B cell (primary cell): ENCODE measurements at regions not wholly inside any gene's neighbourhood (a gene's known extent, or its start where the extent isn't known, plus 50 kb on each side); places are given as distances from the start of the nearest gene placed in this dataset.

Experiments
- ATAC-seq: fragments of 200-7000 bp; cut with Tn5 transposase; one replicate; pipeline ENCODE4 v1.10.0; 2021; ENCODE audit warnings: low read depth, mild to moderate bottlenecking, moderate number of reproducible peaks, moderate library complexity
- CTCF ChIA-PET: fragments of 350-600 bp; sonication (Branson Sonifier 250); formaldehyde crosslinking; loops from one replicate; lab custom pipeline; 2021; ENCODE audit warnings: antibody characterized with exemption, inconsistent platforms; lab: Charles Lee
- POLR2A ChIA-PET: fragments of 350-600 bp; sonication (Branson Sonifier 250); formaldehyde crosslinking; loops from one replicate; lab custom pipeline; 2021; ENCODE audit warnings: antibody characterized with exemption; lab: Charles Lee
- DNase-seq: peaks from one replicate; pipeline ENCODE4 v3.0.0; 2013
- H2AFZ ChIP-seq: 2 replicates; pipeline ENCODE4 v1.6.1; 2012; ENCODE audit warnings: mild to moderate bottlenecking, low read depth, low read length; ENCODE audit not compliant: insufficient read depth, poor library complexity, severe bottlenecking
- H3K27ac ChIP-seq, 2 donors: 1 replicate in 1 of 2; 2 replicates in 1 of 2; pipeline ENCODE4 v1.5.1; 2012 to 2013; ENCODE audit warnings: low read length in 2 of 2, mild to moderate bottlenecking in 2 of 2, moderate library complexity in 1 of 2
- H3K27me3 ChIP-seq, 4 experiments: fragments of 200-600 bp in 1 of 4; sonication (generic) in 1 of 4; replicated peaks in 1 of 4; 1 replicate in 2 of 4; 2 replicates in 2 of 4; pipeline versions ENCODE4 v1.6.1 to v1.7.0; 2013 to 2016; ENCODE audit warnings: low read length in 3 of 4, mild to moderate bottlenecking in 2 of 4, mixed read lengths in 1 of 4, moderate library complexity in 1 of 4; ENCODE audit not compliant: insufficient read depth in 4 of 4, control insufficient read depth in 3 of 4; ENCODE audit errors: control extremely low read depth in 1 of 4
- H3K36me3 ChIP-seq, 2 experiments: replicated peaks in 1 of 2; 1 replicate in 1 of 2; 2 replicates in 1 of 2; pipeline versions ENCODE4 v1.6.1 to v1.7.1; 2013; ENCODE audit warnings: low read length in 1 of 2; ENCODE audit not compliant: insufficient read depth in 2 of 2, control insufficient read depth in 1 of 2; ENCODE audit errors: control extremely low read depth in 1 of 2, extremely low read depth in 1 of 2
- H3K4me1 ChIP-seq, 2 donors: fragments of 200-600 bp in 1 of 2; sonication (generic) in 1 of 2; 1 replicate in 1 of 2; 2 replicates in 1 of 2; pipeline versions ENCODE4 v1.5.1 to v1.6.1; 2013 to 2017; ENCODE audit warnings: low read length in 2 of 2; ENCODE audit not compliant: control insufficient read depth in 2 of 2, insufficient read depth in 2 of 2
- H3K4me2 ChIP-seq: replicated peaks from 2 replicates; pipeline ENCODE3; 2012; ENCODE audit warnings: mild to moderate bottlenecking, low read depth, low read length; ENCODE audit not compliant: poor library complexity, severe bottlenecking
- H3K4me3 ChIP-seq, 5 experiments: fragments of 200-600 bp in 1 of 5; sonication (generic) in 1 of 5; 1 replicate in 3 of 5; 2 replicates in 2 of 5; pipeline versions ENCODE4 v1.5.1 to v1.7.0; 2011 to 2016; ENCODE audit warnings: low read length in 4 of 5, mild to moderate bottlenecking in 4 of 5, low read depth in 2 of 5, control low read depth in 1 of 5, moderate library complexity in 1 of 5; ENCODE audit not compliant: insufficient read depth in 1 of 5; ENCODE audit errors: control extremely low read depth in 1 of 5, extremely low read depth in 1 of 5
- H3K79me2 ChIP-seq: fragments of 200-600 bp; sonication (generic); one replicate; pipeline ENCODE4 v1.6.0; 2016; ENCODE audit warnings: low read length; ENCODE audit not compliant: control insufficient read depth, insufficient read depth
- H3K9ac ChIP-seq: fragments of 200-600 bp; sonication (generic); 2 replicates; pipeline ENCODE4 v1.6.1; 2017; ENCODE audit warnings: mild to moderate bottlenecking, low read length, moderate library complexity
- H3K9me3 ChIP-seq, 3 donors: one replicate each; pipeline versions ENCODE4 v1.6.1 to v1.7.1; 2013; ENCODE audit warnings: low read length in 2 of 3; ENCODE audit not compliant: control insufficient read depth in 2 of 3, insufficient read depth in 1 of 3; ENCODE audit errors: control extremely low read depth in 1 of 3
- H4K20me1 ChIP-seq: 2 replicates; pipeline ENCODE4 v1.6.0; 2012; ENCODE audit warnings: mild to moderate bottlenecking, low read length; ENCODE audit not compliant: insufficient read depth, control insufficient read depth, poor library complexity, severe bottlenecking
- H3K27ac Mint-ChIP-seq: one replicate; pipeline ENCODE4 v1.8.0; 2021; ENCODE audit warnings: mixed read lengths
- H3K27me3 Mint-ChIP-seq: one replicate; pipeline ENCODE4 v1.8.0; 2021; ENCODE audit warnings: mixed read lengths
- H3K4me1 Mint-ChIP-seq: one replicate; pipeline ENCODE4 v1.8.0; 2021; ENCODE audit warnings: mixed read lengths
- H3K4me3 Mint-ChIP-seq: one replicate; pipeline ENCODE4 v1.8.0; 2021; ENCODE audit warnings: mixed read lengths
- H3K9me3 Mint-ChIP-seq: one replicate; pipeline ENCODE4 v1.8.0; 2022; ENCODE audit warnings: mixed read lengths; ENCODE audit not compliant: insufficient read depth
- CTCF ChIP-seq: fragments of 200-600 bp; IDR thresholded peaks from one replicate; pipeline ENCODE4 v1.8.0; 2022; ENCODE audit warnings: antibody characterized with exemption, mild to moderate bottlenecking
- EZH2 ChIP-seq: IDR thresholded peaks from 2 replicates; pipeline ENCODE4 v1.6.1; 2012; ENCODE audit warnings: borderline replicate concordance, low read depth, mild to moderate bottlenecking, moderate library complexity, low read length; ENCODE audit not compliant: insufficient read depth, poor library complexity, severe bottlenecking
- WGBS: methylation state at CpG from one replicate; pipeline ENCODE4 v1.1.5; 2013; ENCODE audit warnings: missing lambda C conversion rate; ENCODE audit not compliant: insufficient coverage; 5-methylcytosine and 5-hydroxymethylcytosine counted together
- intact Hi-C: fragments of 100-400 bp; cut with micrococcal nuclease; formaldehyde crosslinking; loops from one replicate; pipeline ENCODE4 v1.10.0; 2022

GRCh38 chr13:76775088-76775740, 111.0 kb downstream of the KCTD12 start:
- no peaks in the 10 kb centered on the region for H3K27me3 ChIP-seq
- no peak overlapping the region for H3K27ac ChIP-seq
- Mint-ChIP-seq H3K4me3 (no peak overlapping the region), H3K9me3 (no peaks in the 10 kb centered on the region), H3K27me3 (no peaks in the 10 kb centered on the region), H3K4me1 (no peaks in the 10 kb centered on the region), H3K27ac (no peak overlapping the region)
- CTCF ChIA-PET: no interaction called here
- H3K4me2 ChIP-seq: no peak overlapping the region
- H3K9ac ChIP-seq: no peak overlapping the region
- DNase-seq (no peak), ATAC-seq (no peak)
- POLR2A ChIA-PET: no interaction called here
- no peaks in the 10 kb centered on the region for H3K79me2 ChIP-seq
- intact Hi-C loops: no loop called here
- no peaks in the 10 kb centered on the region for H4K20me1 ChIP-seq
- WGBS: no CpG with 5 or more reads among the region's 3 CpGs
- H3K9me3 ChIP-seq: no peaks in the 10 kb centered on the region
- no peak overlapping the region for H3K4me3 ChIP-seq
- no peak overlapping the region for H2AFZ ChIP-seq
- H3K36me3 ChIP-seq: no peaks in the 10 kb centered on the region
- H3K4me1 ChIP-seq: no peaks in the 10 kb centered on the region
- TF ChIP-seq CTCF: no peak
- no peak for TF ChIP-seq EZH2

GRCh38 chr13:76773448-76774094, 112.6 kb downstream of the KCTD12 start:
- ATAC-seq: no peak
- no peaks in the 10 kb centered on the region for H3K36me3 ChIP-seq
- H3K27ac ChIP-seq: no peak overlapping the region
- no peak overlapping the region for H3K27ac Mint-ChIP-seq
- ChIA-PET CTCF (no interaction called here), POLR2A (no interaction called here)
- H4K20me1 ChIP-seq: no peaks in the 10 kb centered on the region
- H3K9me3 Mint-ChIP-seq: no peaks in the 10 kb centered on the region
- no peaks in the 10 kb centered on the region for H3K27me3 Mint-ChIP-seq
- no peak for DNase-seq
- no peaks in the 10 kb centered on the region for H3K9me3 ChIP-seq
- intact Hi-C loops: no loop called here
- no CpG with 5 or more reads among the region's 5 CpGs for WGBS
- no peak overlapping the region for H3K4me3 ChIP-seq
- no peak overlapping the region for H3K4me3 Mint-ChIP-seq
- H3K4me1 ChIP-seq: no peaks in the 10 kb centered on the region
- H3K4me2 ChIP-seq: no peak overlapping the region
- TF ChIP-seq EZH2: no peak
- TF ChIP-seq CTCF: no peak
- no peaks in the 10 kb centered on the region for H3K79me2 ChIP-seq
- no peak overlapping the region for H2AFZ ChIP-seq
- no peaks in the 10 kb centered on the region for H3K27me3 ChIP-seq
- no peaks in the 10 kb centered on the region for H3K4me1 Mint-ChIP-seq
- no peak overlapping the region for H3K9ac ChIP-seq
